GM23248 (cell line): ENCODE measurements at regions not wholly inside any gene's neighbourhood (a gene's known extent, or its start where the extent isn't known, plus 50 kb on each side); places are given as distances from the start of the nearest gene placed in this dataset.

ENCODE experiments used
- EZH2 ChIP-seq: fragments of 200-600 bp; sonication (generic); IDR thresholded peaks from 2 replicates; pipeline ENCODE4 v1.6.1; 2018; ENCODE audit warnings: antibody characterized with exemption, mild to moderate bottlenecking; ENCODE audit not compliant: insufficient read depth, poor library complexity, severe bottlenecking
- EZH2phosphoT487 ChIP-seq: fragments of 200-600 bp; sonication (generic); IDR thresholded peaks from 2 replicates; pipeline ENCODE4 v1.6.1; 2018; ENCODE audit warnings: antibody characterized with exemption, moderate library complexity, mild to moderate bottlenecking, low read depth; ENCODE audit not compliant: insufficient read depth

DNA sequence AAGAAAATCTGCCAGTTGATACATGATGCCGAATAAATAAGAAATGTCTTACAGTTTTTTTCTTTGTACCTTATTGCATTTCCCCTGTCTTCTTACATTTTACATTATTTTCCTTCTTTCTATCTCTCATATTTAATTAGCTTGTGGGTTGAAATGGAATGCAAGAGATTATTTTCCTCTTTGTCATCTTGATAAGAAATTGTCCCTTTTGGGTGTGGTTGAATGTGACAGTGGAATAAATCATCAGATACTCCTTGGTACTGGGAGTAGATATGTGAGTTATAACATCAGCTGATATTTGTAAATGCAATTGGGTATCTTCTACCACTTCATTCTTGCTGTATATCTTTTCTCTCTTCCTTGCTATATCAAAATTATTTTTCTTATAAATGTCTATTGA is 997.4 kb downstream of the RAPGEF2 start:
- TF ChIP-seq EZH2, result no peak
- no peak for TF ChIP-seq EZH2phosphoT487
